HCT116 (cell line): ENCODE measurements at regions not wholly inside any gene's neighbourhood (a gene's known extent, or its start where the extent isn't known, plus 50 kb on each side); places are given as distances from the start of the nearest gene placed in this dataset.

Experiments used
- ELF1 ChIP-seq: IDR thresholded peaks from 2 replicates; pipeline ENCODE4 v1.6.1; 2012; ENCODE audit warnings: low read depth, borderline replicate concordance
- EZH2 ChIP-seq: fragments of 200-600 bp; sonication (generic); IDR thresholded peaks from 2 replicates; pipeline ENCODE4 v1.6.1; 2017; ENCODE audit warnings: antibody characterized with exemption, mixed run types
- EZH2phosphoT487 ChIP-seq: fragments of 200-600 bp; IDR thresholded peaks from 2 replicates; pipeline ENCODE4 v1.6.1; 2018; ENCODE audit warnings: antibody characterized with exemption, borderline replicate concordance
- POLR2A ChIP-seq: IDR thresholded peaks from 2 replicates; pipeline ENCODE4 v1.7.0; 2011; ENCODE audit warnings: borderline replicate concordance; ENCODE audit not compliant: insufficient read depth, insufficient read length; ENCODE audit errors: extremely low read depth
- POLR2AphosphoS5 ChIP-seq: IDR thresholded peaks from 2 replicates; pipeline ENCODE4 v1.6.1; 2011; ENCODE audit warnings: mild to moderate bottlenecking, low read depth, low read length, moderate library complexity
- RAD21 ChIP-seq: IDR thresholded peaks from 2 replicates; pipeline ENCODE4 v1.6.1; 2012; ENCODE audit warnings: low read depth, mild to moderate bottlenecking
- SP1 ChIP-seq: IDR thresholded peaks from 2 replicates; pipeline ENCODE4 v1.6.1; 2012; ENCODE audit warnings: low read depth
- TF ChIP-seq, protein P1 (sequence below), 3 experiments: fragments of 200-600 bp in 1 of 3; sonication (generic) in 1 of 3; IDR thresholded peaks in 2 of 3; conservative IDR thresholded peaks in 1 of 3; 2 replicates each; pipeline ENCODE4 v1.5.1; 2012 to 2017; ENCODE audit warnings: low read depth in 2 of 3, low read length in 2 of 3, antibody characterized with exemption in 1 of 3, borderline replicate concordance in 1 of 3, control low read depth in 1 of 3, mild to moderate bottlenecking in 1 of 3, mixed read lengths in 1 of 3, mixed run types in 1 of 3, moderate library complexity in 1 of 3; ENCODE audit not compliant: insufficient read depth in 1 of 3
- TF ChIP-seq, protein P2 (sequence below): IDR thresholded peaks from 2 replicates; pipeline ENCODE4 v1.6.1; 2012
- TF ChIP-seq, protein P3 (sequence below): IDR thresholded peaks from 2 replicates; pipeline ENCODE4 v1.6.1; 2011; ENCODE audit warnings: mild to moderate bottlenecking, low read length, moderate library complexity; ENCODE audit not compliant: insufficient replicate concordance; ENCODE audit errors: extremely low read depth

DNA sequence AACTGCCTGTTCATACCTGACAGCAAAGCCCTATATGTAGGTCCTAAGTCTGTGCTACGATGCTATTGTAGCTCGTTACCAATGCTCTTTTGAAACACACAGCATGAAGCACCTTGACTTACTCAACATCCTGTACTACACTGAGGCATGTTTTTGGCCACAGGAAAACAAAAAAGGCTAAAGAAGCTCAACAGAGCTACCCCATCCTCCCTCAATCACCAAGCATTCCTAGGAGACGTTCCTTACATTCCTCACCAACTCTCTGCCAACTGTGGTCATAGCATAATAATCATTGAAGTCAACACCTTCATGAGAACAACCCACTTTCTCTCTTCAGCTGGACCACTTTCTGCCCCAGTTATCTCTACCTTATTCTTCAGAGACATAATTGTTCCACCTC is 73.7 kb upstream of the SLC25A43 start:
- no peak for TF ChIP-seq ELF1
- TF ChIP-seq, protein P1, sequence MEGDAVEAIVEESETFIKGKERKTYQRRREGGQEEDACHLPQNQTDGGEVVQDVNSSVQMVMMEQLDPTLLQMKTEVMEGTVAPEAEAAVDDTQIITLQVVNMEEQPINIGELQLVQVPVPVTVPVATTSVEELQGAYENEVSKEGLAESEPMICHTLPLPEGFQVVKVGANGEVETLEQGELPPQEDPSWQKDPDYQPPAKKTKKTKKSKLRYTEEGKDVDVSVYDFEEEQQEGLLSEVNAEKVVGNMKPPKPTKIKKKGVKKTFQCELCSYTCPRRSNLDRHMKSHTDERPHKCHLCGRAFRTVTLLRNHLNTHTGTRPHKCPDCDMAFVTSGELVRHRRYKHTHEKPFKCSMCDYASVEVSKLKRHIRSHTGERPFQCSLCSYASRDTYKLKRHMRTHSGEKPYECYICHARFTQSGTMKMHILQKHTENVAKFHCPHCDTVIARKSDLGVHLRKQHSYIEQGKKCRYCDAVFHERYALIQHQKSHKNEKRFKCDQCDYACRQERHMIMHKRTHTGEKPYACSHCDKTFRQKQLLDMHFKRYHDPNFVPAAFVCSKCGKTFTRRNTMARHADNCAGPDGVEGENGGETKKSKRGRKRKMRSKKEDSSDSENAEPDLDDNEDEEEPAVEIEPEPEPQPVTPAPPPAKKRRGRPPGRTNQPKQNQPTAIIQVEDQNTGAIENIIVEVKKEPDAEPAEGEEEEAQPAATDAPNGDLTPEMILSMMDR (IDR thresholded peaks at IDR 0.05 in 2 of 3, conservative IDR thresholded peaks at IDR 0.05 in 1 of 3; ENCODE audit: borderline replicate concordance in 1 of 3, insufficient read depth in 1 of 3, low read depth in 2 of 3, low read length in 2 of 3) = no peak
- TF ChIP-seq POLR2AphosphoS5 = no peak
- TF ChIP-seq EZH2 = no peak
- no peak for TF ChIP-seq EZH2phosphoT487
- TF ChIP-seq POLR2A = no peak
- TF ChIP-seq RAD21 = no peak
- TF ChIP-seq, protein P2, sequence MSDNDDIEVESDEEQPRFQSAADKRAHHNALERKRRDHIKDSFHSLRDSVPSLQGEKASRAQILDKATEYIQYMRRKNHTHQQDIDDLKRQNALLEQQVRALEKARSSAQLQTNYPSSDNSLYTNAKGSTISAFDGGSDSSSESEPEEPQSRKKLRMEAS = no peak
- TF ChIP-seq, protein P3, sequence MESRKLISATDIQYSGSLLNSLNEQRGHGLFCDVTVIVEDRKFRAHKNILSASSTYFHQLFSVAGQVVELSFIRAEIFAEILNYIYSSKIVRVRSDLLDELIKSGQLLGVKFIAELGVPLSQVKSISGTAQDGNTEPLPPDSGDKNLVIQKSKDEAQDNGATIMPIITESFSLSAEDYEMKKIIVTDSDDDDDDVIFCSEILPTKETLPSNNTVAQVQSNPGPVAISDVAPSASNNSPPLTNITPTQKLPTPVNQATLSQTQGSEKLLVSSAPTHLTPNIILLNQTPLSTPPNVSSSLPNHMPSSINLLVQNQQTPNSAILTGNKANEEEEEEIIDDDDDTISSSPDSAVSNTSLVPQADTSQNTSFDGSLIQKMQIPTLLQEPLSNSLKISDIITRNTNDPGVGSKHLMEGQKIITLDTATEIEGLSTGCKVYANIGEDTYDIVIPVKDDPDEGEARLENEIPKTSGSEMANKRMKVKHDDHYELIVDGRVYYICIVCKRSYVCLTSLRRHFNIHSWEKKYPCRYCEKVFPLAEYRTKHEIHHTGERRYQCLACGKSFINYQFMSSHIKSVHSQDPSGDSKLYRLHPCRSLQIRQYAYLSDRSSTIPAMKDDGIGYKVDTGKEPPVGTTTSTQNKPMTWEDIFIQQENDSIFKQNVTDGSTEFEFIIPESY = no peak
- TF ChIP-seq SP1 = no peak
